Activated CD4-positive, CD25-positive, alpha-beta regulatory T cell treated with anti-CD3 and anti-CD28 coated beads, Interleukin-2, amount 50 U/mL, for 72 hours (primary cell): ENCODE measurements at regions not wholly inside any gene's neighbourhood (a gene's known extent, or its start where the extent isn't known, plus 50 kb on each side); places are given as distances from the start of the nearest gene placed in this dataset.

ENCODE experiments used
- DNase-seq: peaks from one replicate; pipeline ENCODE4 v3.0.0; 2021

- no peak for DNase-seq
Observed at GRCh38 chrX:42946544-42947194, 168.7 kb upstream of the PPP1R2C start.

- no peak for DNase-seq
Observed at GRCh38 chrX:42948723-42949657, 171.0 kb upstream of the PPP1R2C start.

DNA sequence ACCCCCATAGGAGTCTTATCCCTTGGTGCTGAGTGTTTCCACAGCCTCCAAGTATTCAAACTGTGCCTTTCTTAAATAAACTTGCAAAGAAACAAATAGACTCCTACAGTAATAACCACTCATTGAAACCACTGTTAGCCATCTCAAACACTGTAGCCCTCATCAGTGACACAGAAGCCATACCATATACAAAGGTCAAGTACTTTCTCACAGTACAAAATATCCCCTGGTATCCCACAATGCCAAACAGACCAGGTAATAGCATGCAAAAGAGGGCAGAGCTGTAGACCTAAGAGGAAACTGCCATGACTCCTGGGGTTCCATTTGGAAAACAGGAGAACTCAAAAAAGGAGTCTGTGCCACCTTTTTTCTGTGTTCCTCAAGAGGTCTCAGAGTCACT is 173.8 kb upstream of the PPP1R2C start:
- no peak for DNase-seq

- no peak for DNase-seq
Observed at GRCh38 chrX:42952621-42953020, 174.7 kb upstream of the PPP1R2C start.

DNA sequence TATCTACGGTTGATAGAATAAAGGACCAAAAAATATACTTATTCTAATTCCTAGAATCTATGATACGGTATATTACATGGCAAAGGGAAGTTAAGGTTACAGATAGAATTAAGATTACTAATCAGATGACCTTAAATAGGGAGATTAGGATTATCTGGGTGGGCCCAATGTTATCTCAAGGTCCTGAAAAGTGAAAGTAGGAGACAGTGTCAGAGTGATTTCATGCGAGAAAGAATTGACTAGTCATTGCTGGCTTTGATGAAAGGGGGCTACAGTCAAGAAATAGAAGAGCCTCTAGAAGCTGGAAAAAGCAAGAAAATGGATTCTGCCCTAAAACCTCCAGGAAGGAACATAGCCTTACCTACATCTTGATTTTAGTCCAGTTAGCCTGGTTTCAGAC is 176.9 kb upstream of the PPP1R2C start:
- DNase-seq = no peak

- no peak for DNase-seq
Observed at GRCh38 chrX:42955349-42955748, 177.4 kb upstream of the PPP1R2C start.

DNA sequence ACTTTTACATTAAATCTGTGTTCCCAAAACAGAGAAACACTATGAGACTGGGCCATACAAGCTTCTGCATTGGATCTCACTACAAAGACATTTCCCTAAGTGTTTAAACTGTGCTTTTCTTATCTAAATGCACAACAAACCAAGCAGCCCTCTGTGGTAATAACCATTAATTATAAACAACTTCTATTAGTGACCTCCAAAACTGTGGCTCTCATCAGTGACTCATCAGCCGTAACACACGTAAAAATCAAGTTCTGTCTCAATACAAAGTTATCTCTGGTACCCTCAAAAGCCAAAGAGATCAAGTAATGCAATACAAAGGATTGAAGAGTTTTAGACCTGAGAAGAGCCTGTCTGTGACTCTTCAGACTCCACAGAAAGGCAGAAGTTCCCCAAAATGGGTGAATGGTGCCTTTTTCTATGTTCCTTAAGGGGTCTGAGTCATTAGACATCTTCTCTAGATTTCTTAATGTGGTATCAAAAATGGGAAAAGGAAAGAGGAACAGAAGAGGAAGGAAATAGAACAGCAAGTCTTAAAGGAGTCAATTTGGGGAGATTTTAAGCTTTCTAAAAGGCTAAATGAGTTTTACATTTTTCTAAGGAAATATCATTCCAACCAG is 189.8 kb upstream of the PPP1R2C start:
- DNase-seq = no peak

DNA sequence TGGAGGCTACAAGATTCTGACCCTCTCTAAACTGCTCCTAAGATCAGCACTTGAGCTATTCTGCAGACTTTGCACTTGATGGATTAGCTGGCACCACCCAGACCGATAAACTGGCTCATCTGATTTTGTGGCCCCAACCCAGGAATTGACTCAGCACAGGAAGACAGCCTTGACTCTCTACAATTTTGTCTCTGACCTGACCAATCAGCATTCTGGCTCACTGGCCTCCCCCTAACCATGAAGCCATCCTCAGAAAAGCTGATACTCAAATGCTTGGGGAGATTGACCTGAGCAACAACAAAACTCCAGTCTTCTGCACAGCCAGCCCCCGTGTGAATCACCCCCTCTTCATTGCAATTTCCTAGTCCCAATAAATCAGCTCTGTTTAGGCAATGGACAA is 195.4 kb upstream of the PPP1R2C start:
- no peak for DNase-seq

DNA sequence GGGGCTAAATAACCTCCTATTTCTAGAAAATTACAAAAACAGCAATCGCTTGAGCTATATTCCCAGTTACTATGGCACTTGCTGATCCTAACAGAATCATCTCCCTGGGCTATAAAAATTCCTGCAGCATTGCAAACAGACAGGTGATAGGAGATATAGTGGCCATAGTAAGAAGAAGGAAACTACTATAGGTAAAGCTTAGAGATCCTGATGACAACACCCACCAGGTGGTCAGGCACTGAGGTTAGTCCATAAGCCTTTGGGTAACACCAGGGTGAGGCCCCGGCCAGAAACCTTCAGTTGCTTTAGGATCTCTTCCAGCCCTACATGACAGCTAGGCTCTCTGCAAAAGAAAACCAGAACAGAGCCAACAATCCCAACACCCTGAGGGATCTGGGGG is 197.9 kb upstream of the PPP1R2C start:
- DNase-seq = no peak

DNA sequence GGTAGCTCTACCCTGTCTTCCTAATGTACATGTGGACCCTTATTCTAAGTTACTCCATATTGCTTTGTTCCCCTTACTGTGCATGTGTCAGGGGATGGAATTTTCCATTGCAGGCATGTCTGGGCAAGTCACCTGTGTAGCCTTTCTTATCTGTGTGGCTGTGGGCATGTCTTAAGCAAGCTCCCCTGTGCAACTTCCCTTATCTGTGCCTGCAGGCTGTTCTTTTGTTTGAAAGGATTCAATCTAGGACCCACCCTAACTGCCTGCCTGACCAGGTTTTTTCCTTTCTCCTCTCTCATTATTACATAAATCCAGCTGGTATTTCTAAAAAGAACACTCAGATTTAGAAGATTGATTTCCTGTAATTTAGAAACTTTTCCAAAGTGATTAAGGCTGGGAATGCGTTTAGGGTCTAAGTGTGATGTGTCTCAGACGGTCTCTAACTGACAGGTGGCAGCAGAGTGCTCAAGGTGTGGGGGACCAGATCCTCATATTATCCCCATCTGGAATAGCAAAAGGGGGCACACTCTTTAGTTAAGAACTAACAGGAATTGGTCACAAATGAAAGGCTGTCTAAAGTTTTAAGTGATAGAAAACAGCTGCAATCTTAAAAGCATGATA is 198.9 kb upstream of the PPP1R2C start:
- no peak for DNase-seq

GRCh38 chrX:42978655-42979379 is 200.9 kb upstream of the PPP1R2C start:
- DNase-seq = no peak

DNA sequence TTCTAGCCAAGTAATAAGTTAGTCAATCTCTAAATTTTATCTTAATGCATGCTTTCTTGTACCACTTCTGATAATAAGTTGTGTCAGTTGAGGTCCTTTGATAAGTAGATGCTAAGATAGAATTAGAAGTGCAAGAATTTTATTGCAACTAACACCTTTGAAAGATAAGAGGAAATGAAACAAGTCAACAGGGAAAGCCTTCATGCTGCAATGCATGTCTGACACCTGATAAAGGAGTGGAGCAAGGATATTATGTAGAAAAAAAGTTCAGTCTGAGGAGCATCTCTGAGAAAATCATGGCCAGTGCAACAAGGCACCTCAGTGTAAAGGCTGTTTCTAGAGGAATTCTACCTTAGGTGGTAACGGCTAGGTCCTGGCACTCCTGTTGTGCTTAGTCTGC is 210.7 kb upstream of the PPP1R2C start:
- DNase-seq = no peak

DNA sequence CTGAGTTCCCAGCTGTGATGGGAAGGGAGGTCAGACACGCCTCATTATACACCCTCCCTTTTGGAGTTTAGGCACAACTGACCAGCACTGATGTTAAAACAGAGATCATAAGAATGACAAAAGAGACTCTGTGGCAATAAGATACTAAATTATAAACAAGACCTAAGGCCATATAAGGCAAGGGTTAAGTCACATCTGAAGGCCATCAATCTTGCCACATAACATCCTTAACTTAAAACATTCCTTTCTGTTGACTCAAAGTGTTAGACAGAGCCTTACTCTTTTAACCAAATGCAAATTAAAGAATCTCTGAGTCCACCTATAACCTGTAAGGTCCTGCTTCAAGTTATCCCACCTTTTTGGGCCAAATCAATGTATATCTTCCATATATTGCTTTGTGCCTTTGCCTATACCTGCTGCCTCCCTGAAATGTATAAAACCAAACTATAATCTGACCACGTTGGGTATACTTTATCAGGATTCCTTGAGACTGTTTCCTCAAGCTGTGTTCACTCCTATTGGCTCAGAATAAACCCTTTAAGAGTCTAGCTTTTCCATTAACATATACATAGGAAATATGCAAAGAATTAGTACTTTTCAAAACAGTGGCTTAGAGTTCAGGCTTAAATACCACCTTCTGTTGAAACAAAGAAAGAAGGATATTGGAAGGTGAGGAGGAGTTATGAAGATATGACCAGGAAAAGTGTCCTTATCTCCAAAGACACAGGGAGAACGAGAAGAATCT is 214.4 kb upstream of the PPP1R2C start:
- DNase-seq = no peak

DNA sequence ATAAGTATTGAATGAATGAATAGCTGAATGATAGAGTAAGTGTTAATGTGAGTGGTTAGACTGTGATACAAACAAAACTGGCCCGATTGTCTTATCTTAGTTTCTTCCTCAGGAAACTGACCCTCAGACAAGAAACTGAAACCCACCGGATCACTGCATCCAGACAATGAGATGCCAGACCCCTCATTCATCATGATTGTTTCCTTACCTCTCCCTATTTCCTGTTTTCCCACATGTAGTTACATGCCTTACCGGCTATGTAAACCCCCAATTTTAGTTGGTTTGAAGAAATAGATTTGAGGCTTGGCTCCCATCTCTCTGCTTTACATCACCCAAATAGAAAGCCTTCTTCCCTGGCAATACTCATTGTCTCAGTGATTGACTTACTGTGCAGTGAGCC is 218.9 kb upstream of the PPP1R2C start:
- DNase-seq = no peak

DNA sequence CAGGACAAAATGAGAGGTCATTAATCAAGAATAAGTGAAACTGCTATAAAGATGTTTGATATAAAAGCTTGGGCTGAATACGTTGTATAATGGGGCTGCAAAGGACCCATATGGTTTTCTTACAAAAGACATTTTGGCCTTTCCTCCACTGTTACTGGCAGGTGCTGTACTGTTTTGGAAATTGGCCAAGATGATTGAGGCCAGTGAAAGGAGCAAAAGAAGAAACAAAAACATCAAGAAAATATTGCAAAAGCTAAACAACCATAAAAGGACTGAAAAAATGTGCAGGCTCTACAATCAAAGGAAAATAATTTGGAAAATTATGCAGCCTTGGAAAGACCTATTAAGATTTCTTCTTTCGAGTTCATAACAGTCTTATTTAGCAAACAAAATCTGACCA is 222.2 kb upstream of the PPP1R2C start:
- DNase-seq = no peak

DNA sequence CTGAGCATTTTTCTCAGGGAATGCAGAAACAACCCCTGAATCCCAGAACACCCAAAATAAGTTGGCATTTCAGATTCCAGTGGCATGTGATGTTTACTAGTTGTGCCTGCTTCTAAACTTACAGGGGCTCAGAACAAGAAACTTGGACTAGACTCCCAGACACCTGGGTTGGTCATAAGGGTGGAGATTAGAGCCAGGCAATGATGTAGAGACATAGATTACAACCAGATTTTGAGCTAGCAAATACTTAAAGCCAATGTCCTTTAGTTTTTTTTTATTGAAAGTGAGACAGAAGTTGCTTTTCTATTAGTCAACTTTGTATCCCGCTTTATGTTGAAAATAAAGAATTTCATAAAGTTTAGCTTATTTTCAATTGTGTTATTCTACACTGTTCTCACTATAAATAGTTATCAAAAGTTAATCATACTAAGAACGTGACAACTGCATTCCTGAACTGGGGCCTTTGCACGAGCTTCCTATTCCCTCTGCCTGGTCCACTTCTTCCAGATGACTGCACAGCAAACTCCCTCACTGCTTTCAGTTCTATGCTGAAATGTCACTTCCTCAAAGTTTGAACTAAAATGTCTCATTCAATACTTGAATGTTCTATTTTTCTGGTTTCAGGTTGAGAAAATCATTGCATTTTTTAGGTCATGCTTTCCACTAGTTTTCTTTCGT is 224.7 kb upstream of the PPP1R2C start:
- DNase-seq = no peak

GRCh38 chrX:43003204-43003565 is 225.2 kb upstream of the PPP1R2C start:
- DNase-seq = no peak

- DNase-seq = no peak
Observed at GRCh38 chrX:43003939-43004338, 226.0 kb upstream of the PPP1R2C start.

GRCh38 chrX:43005561-43005960 is 227.6 kb upstream of the PPP1R2C start:
- DNase-seq = no peak

- no peak for DNase-seq
Observed at GRCh38 chrX:43008356-43008755, 230.4 kb upstream of the PPP1R2C start.

DNA sequence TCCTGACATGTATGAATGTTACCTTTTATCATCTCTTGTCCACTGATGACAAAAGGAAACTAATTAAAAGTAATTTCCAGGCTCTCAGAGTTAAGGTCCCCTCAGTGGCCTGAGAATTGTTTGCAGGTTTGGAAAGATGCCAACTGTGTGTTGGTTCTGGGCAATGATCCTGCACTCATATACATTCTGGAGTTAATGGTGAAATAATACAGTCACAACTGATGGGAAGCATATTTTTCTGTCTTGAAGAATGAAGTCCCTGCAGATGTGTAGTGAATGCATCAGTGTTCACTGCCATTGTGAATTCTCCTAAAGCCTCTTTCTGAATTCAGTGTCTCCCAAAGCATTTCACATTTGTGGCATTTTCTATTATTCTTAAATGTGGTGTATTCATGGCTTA is 238.1 kb upstream of the PPP1R2C start:
- no peak for DNase-seq

DNA sequence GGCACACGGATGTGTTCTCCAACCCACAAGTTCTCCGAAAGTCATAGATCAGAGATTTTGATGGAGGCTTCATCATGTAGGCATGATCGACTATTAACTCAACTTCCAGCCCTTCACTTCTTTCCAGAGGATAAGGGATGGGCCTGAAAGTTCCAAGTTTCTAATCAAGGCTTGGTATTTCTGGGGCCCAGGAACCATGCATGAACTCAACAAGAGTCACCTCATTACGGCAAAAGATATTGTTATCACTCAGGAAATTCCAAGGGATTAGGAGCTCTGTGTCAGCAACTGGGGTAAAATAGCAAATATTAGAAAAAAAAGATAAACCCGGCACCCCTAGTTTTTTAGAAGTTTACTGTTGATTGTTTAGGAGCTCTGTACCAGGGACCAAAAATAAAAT is 240.1 kb upstream of the PPP1R2C start:
- no peak for DNase-seq
